ENCODE measurements at regions not wholly inside any gene's neighbourhood (a gene's known extent, or its start where the extent isn't known, plus 50 kb on each side); places are given as distances from the start of the nearest gene placed in this dataset.

- Histone ChIP-seq H3K27me3 (peaks cover 0 to 18% of the 10 kb centered on the region in 2 donors), H3K4me1 (no peaks in the 10 kb centered on the region), H3K4me3 (no peak overlapping the region), H3K36me3 (no peaks in the 10 kb centered on the region), H3K27ac (no peak overlapping the region), H3K9me3 (peaks cover 0 to 5% (median 0%) of the 10 kb centered on the region in 3 donors)
- TF ChIP-seq CTCF (IDR thresholded peaks at IDR 0.05): no peak
- intact Hi-C loops (cut with DNase I; ENCODE audit: low total_unique reads): no loop called here
- no peak for DNase-seq
These were observed 54.8 kb downstream of the NOG start for GRCh38 chr17:56648321-56648720.

- peaks cover 0 to 5% (median 0%) of the 10 kb centered on the region in 3 donors for H3K9me3 ChIP-seq
- no peak for DNase-seq
- TF ChIP-seq CTCF (IDR thresholded peaks at IDR 0.05): no peak
- no peak overlapping the region for H3K27ac ChIP-seq
- H3K4me1 ChIP-seq: no peaks in the 10 kb centered on the region
- H3K4me3 ChIP-seq: no peak overlapping the region
- no peaks in the 10 kb centered on the region for H3K36me3 ChIP-seq
- intact Hi-C loops (cut with DNase I; ENCODE audit: low total_unique reads): no loop called here
- peaks cover 0 to 19% of the 10 kb centered on the region in 2 donors for H3K27me3 ChIP-seq
These were observed 55.3 kb downstream of the NOG start for GRCh38 chr17:56648806-56649205.

- H3K4me3 ChIP-seq: no peak overlapping the region
- no peak for DNase-seq
- peaks cover 0 to 21% of the 10 kb centered on the region in 2 donors for H3K27me3 ChIP-seq
- intact Hi-C loops (cut with DNase I; ENCODE audit: low total_unique reads): no loop called here
- TF ChIP-seq CTCF (IDR thresholded peaks at IDR 0.05): no peak
- H3K4me1 ChIP-seq: no peaks in the 10 kb centered on the region
- no peak overlapping the region for H3K27ac ChIP-seq
- H3K36me3 ChIP-seq: no peaks in the 10 kb centered on the region
- peaks cover 0 to 5% (median 0%) of the 10 kb centered on the region in 3 donors for H3K9me3 ChIP-seq
These were observed 59.1 kb downstream of the NOG start for GRCh38 chr17:56652628-56653027.

- Histone ChIP-seq H3K9me3 (peaks cover 0 to 5% (median 0%) of the 10 kb centered on the region in 3 donors), H3K4me1 (no peaks in the 10 kb centered on the region), H3K27me3 (peaks cover 0 to 21% of the 10 kb centered on the region in 2 donors), H3K4me3 (no peak overlapping the region), H3K36me3 (no peaks in the 10 kb centered on the region), H3K27ac (no peak overlapping the region)
- intact Hi-C loops (cut with DNase I; ENCODE audit: low total_unique reads): no loop called here
- DNase-seq: no peak
- TF ChIP-seq CTCF (IDR thresholded peaks at IDR 0.05): no peak
These were observed 60.4 kb downstream of the NOG start for GRCh38 chr17:56653877-56654276.

- no peak for TF ChIP-seq CTCF (IDR thresholded peaks at IDR 0.05)
- Histone ChIP-seq H3K36me3 (no peaks in the 10 kb centered on the region), H3K4me3 (no peak overlapping the region), H3K27me3 (peaks cover 0 to 17% of the 10 kb centered on the region in 2 donors), H3K4me1 (no peaks in the 10 kb centered on the region), H3K27ac (no peak overlapping the region), H3K9me3 (no peaks in the 10 kb centered on the region)
- intact Hi-C loops (cut with DNase I; ENCODE audit: low total_unique reads): no loop called here
- DNase-seq: no peak
These were observed 63.3 kb downstream of the NOG start for GRCh38 chr17:56656701-56657327.

GRCh38 chr17:56658648-56659047 lies 65.1 kb downstream of the NOG start:
- TF ChIP-seq CTCF (IDR thresholded peaks at IDR 0.05): no peak
- intact Hi-C loops (cut with DNase I; ENCODE audit: low total_unique reads): no loop called here
- Histone ChIP-seq H3K4me3 (no peak overlapping the region), H3K9me3 (no peaks in the 10 kb centered on the region), H3K27ac (no peak overlapping the region), H3K4me1 (no peaks in the 10 kb centered on the region), H3K36me3 (no peaks in the 10 kb centered on the region), H3K27me3 (peaks cover 0 to 19% of the 10 kb centered on the region in 2 donors)
- DNase-seq: no peak
